ENCODE measurements at regions not wholly inside any gene's neighbourhood (a gene's known extent, or its start where the extent isn't known, plus 50 kb on each side); places are given as distances from the start of the nearest gene placed in this dataset.
A peak's percentile ranks its signal among the peaks of the same experiment; 100 is the strongest.

DNA sequence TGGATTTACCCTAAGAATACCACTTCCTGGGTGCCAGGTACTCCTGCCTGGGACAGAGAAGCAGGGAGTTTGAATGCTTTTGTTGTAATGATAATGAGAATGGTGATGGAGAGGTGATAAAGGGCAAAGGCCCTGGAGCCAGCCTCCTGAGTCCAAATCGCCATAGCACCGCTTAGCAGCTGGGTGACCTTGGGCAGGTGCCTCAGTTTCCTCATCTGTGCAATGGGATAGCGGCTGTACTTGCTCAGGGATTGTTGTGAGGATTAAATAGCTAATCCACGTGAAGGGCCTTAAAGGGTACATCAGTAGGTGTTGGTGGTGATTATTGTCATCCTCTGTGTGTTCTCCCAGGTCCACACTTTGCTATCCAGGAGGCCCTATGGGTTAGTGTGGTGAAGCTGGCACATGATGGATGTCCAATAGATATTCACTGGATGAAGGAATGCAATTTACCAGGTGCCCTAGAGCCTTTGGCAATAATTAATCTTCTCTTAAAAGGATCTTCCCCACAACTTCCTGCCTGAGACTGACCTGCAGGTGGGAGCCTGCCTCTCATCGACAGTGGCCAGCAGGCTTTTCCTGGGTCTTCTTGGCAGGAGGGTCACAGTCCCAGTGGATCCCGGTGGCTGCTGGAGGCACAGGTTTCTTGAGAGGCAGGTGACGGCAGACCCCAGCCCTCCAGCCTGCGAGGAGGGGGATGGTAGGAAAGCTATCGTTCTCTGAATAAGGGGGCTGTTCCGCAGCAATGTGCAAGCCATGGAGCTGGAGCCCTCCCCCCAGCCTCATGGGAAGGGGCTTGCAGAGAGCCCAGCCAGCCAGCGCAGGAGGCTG, 160.2 kb downstream of the MACROH2A1 start:
- Histone ChIP-seq H3K36me3 (no peaks in the 10 kb centered on the region), H3K4me3 (no peak overlapping the region), H3K27me3 (no peaks in the 10 kb centered on the region), H3K27ac (no peak overlapping the region), H3K9me3 (no peaks in the 10 kb centered on the region), H3K4me1 (peaks cover 0 to 2% of the 10 kb centered on the region in 2 donors)
- TF ChIP-seq, protein P1, sequence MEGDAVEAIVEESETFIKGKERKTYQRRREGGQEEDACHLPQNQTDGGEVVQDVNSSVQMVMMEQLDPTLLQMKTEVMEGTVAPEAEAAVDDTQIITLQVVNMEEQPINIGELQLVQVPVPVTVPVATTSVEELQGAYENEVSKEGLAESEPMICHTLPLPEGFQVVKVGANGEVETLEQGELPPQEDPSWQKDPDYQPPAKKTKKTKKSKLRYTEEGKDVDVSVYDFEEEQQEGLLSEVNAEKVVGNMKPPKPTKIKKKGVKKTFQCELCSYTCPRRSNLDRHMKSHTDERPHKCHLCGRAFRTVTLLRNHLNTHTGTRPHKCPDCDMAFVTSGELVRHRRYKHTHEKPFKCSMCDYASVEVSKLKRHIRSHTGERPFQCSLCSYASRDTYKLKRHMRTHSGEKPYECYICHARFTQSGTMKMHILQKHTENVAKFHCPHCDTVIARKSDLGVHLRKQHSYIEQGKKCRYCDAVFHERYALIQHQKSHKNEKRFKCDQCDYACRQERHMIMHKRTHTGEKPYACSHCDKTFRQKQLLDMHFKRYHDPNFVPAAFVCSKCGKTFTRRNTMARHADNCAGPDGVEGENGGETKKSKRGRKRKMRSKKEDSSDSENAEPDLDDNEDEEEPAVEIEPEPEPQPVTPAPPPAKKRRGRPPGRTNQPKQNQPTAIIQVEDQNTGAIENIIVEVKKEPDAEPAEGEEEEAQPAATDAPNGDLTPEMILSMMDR (IDR thresholded peaks at IDR 0.05): no peak
- TF ChIP-seq POLR2A (IDR thresholded peaks at IDR 0.05) (no peak), POLR2AphosphoS5 (IDR thresholded peaks at IDR 0.05) (no peak)
- intact Hi-C loops (cut with DNase I; ENCODE audit: low total_unique reads): no loop called here
- peak; percentile 10 to 37 for DNase-seq (ENCODE audit: low spot score in 2 of 2)

DNA sequence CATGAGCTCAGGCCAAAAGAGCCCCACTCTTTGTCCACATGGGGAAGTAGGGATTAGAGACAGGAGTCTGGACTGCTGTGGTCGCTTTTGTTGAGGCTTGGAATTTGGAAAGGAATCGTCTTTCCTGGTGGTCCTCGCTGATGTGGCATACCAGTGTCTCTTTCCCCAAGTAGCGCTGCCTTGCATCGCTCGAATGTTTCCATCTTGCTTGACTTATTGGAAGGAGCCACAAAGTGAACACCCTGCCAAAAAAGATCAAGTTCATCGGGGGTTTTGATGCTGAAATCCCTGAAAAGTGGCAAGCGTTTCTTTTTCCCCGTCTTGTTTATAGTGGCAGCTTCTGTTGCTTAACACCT, 161.3 kb downstream of the MACROH2A1 start:
- DNase-seq (ENCODE audit: low spot score in 2 of 2): peak in 1 of 2 donors; percentile 10
- Histone ChIP-seq H3K4me3 (no peak overlapping the region), H3K36me3 (no peaks in the 10 kb centered on the region), H3K27ac (no peak overlapping the region), H3K27me3 (no peaks in the 10 kb centered on the region), H3K4me1 (peaks cover 0 to 2% of the 10 kb centered on the region in 2 donors), H3K9me3 (no peaks in the 10 kb centered on the region)
- intact Hi-C loops (cut with DNase I; ENCODE audit: low total_unique reads): no loop called here
- TF ChIP-seq POLR2A (IDR thresholded peaks at IDR 0.05) (no peak), POLR2AphosphoS5 (IDR thresholded peaks at IDR 0.05) (no peak)
- TF ChIP-seq, protein P1 (IDR thresholded peaks at IDR 0.05): no peak

DNA sequence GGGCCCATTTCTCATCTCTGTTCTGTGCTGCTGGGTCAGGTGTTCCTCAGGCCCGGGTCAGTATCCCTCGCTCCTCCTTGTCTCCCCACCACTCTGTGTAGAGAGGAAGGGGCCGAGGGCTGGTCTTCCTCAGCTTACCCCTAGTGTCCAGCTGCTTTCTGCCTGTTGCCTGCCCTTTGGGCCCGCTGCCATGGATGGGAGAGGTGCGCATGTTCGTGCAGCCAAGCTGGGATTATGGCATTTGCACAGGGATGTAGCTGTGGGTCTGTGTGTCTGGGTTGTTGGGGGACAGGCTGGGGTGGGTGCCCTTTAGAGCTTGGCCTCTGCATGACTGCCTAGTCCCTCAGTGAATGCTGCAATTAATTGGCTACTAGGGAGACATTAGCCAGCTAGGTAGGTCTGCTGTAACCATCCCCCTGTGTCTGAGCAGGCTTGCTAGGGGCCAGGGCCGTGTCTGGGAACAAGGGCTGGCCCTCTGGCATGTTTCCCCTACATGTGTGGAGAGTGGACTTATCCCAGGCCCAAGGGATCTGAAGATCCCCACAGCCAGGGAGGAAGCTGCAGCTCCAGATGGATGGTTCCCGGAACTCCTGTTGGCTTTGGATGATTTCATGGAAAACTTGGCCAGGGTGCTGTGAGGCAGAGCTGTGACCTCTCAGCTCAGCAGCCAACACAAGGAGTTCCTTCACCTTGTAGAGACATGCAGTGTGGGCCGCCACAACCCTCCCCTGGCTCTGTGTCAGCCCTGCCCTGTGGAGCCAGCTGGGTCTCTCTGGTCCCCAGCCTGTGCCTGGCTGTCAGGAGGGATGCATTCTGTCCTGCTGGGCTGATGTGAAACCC, 161.9 kb downstream of the MACROH2A1 start:
- no peaks in the 10 kb centered on the region for H3K9me3 ChIP-seq
- peak; percentile 17 to 45 for DNase-seq (ENCODE audit: low spot score in 2 of 2)
- H3K4me3 ChIP-seq: no peak overlapping the region
- no peaks in the 10 kb centered on the region for H3K27me3 ChIP-seq
- peaks cover 0 to 2% of the 10 kb centered on the region in 2 donors for H3K4me1 ChIP-seq
- H3K36me3 ChIP-seq: no peaks in the 10 kb centered on the region
- intact Hi-C loops (cut with DNase I; ENCODE audit: low total_unique reads): no loop called here
- no peak overlapping the region for H3K27ac ChIP-seq
- TF ChIP-seq POLR2A (IDR thresholded peaks at IDR 0.05): no peak
- TF ChIP-seq, protein P1 (IDR thresholded peaks at IDR 0.05): no peak
- no peak for TF ChIP-seq POLR2AphosphoS5 (IDR thresholded peaks at IDR 0.05)

DNA sequence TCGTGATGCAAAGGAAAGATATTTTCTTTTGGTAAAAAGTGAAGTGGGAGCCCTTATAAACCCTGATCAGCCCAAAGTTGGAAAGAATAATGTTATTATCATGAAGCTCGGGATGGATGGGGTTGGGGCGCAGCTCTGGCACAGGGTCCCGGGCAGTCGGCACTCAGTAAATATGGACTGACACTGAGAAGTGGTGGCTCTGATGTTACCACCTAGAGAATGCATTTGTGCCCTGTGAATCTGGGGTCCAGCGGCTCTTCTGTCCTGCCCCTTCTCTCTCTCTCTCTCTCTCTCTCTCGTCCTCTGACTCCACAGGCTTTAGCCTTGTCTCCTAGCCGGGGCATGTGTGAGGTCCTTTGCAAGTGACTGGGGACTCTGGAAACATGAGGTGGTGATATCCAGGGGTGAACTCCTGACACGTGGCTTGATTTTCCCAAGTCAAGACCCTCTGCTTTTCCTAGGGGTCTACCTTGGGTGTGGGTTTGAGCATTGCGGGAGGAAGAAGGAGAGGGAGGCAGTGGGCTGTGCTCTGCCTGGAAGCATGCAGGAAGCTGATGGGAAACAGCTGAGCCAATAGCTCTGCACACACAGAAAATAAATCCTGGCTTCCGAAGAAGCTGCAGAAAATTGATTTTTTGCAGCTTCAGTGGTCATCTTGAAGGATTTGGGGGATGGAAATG, 162.7 kb downstream of the MACROH2A1 start:
- no peak overlapping the region for H3K27ac ChIP-seq
- intact Hi-C loops (cut with DNase I; ENCODE audit: low total_unique reads): no loop called here
- H3K36me3 ChIP-seq: no peaks in the 10 kb centered on the region
- peaks cover 0 to 2% of the 10 kb centered on the region in 2 donors for H3K4me1 ChIP-seq
- no peaks in the 10 kb centered on the region for H3K9me3 ChIP-seq
- no peaks in the 10 kb centered on the region for H3K27me3 ChIP-seq
- TF ChIP-seq POLR2AphosphoS5 (IDR thresholded peaks at IDR 0.05): no peak
- peak in 1 of 2 donors; percentile 35 for DNase-seq (ENCODE audit: low spot score in 2 of 2)
- no peak overlapping the region for H3K4me3 ChIP-seq

DNA sequence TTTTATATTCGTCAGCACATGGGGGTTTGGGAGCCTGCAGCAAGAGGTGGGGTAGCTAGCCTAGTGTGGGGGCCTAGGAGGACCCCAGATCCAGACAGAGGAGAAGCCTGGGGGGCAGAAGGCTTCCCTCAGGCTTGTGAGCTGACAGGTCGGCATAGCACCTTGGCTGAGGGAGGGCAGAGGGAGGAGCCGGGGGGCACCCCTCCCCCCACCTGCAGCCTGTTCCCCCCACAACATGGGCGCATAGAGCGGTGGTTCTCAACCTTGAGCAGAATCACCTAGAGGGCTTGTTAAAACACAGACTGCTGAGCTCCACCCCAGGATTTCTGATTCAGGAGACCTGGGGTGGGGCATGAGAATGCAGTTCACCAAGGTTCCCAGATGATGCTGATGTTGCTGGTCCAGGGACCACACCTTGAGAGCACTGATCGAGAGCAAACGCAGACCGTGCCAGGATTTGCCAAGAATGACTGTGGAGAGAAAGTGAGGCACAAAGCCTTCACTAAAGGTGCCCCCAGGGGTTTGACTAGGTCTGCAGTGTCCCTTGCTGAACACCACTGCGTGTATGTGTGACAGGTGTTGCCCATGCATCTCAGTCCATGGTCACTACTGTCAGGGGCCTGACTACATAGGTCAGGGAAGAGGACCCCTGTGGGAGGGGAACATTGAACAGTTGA, 163.3 kb downstream of the MACROH2A1 start:
- H3K27ac ChIP-seq: no peak overlapping the region
- peak in 1 of 2 donors; percentile 43 for DNase-seq (ENCODE audit: low spot score in 2 of 2)
- no peak overlapping the region for H3K4me3 ChIP-seq
- H3K9me3 ChIP-seq: no peaks in the 10 kb centered on the region
- peaks cover 0 to 2% of the 10 kb centered on the region in 2 donors for H3K4me1 ChIP-seq
- no peaks in the 10 kb centered on the region for H3K27me3 ChIP-seq
- no peaks in the 10 kb centered on the region for H3K36me3 ChIP-seq
- TF ChIP-seq POLR2A (IDR thresholded peaks at IDR 0.05): no peak
- TF ChIP-seq POLR2AphosphoS5 (IDR thresholded peaks at IDR 0.05): no peak
- TF ChIP-seq, protein P1 (IDR thresholded peaks at IDR 0.05): no peak
- intact Hi-C loops (cut with DNase I; ENCODE audit: low total_unique reads): no loop called here

Measured in breast epithelium (tissue), 4 donors.